ENCODE measurements at regions not wholly inside any gene's neighbourhood (a gene's known extent, or its start where the extent isn't known, plus 50 kb on each side); places are given as distances from the start of the nearest gene placed in this dataset.

DNA sequence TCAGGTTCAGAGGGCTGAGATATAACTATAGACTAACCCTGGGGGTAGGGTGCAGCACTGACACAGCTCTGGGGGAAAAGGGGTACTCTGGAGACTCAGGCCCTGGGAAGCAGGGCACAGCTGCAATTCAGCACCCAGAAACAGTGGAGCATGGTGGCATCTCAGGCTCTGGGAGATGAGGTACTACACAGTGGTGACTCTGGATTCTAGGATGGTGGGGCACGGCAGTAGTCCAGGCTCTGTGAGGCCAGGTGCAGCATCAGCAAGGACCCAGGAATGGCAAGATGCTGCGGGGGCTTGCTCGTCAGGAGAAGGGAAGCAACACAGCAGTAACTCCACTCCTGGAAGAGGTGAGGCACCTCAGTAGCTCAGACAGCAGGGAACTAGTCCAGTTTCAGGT, 271.5 kb upstream of the MOCS1 start:
- H3K9ac ChIP-seq (ENCODE audit: low read depth in 1 of 2, low read length in 2 of 2): no peak overlapping the region
- no peak overlapping the region for H3K4me3 ChIP-seq (ENCODE audit: low read depth in 1 of 3, low read length in 3 of 3)
- no peaks in the 10 kb centered on the region for H3K36me3 ChIP-seq (ENCODE audit: control insufficient read depth in 4 of 4, insufficient read depth in 3 of 4, low read depth in 1 of 4, low read length in 3 of 4)
- H3K27me3 ChIP-seq (ENCODE audit: control insufficient read depth in 4 of 4, insufficient read depth in 4 of 4, low read length in 3 of 4): no peaks in the 10 kb centered on the region
- no peak overlapping the region for H3K27ac ChIP-seq (ENCODE audit: low read depth in 1 of 2, low read length in 2 of 2)
- no peak for DNase-seq (ENCODE audit: low spot score)
- peaks cover 2 to 20% (median 3%) of the 10 kb centered on the region in 4 donors for H3K9me3 ChIP-seq (ENCODE audit: control insufficient read depth in 4 of 4, low read length in 3 of 4)
- H3K4me1 ChIP-seq (ENCODE audit: control insufficient read depth in 4 of 4, insufficient read depth in 4 of 4, low read length in 3 of 4): no peaks in the 10 kb centered on the region
- WGBS: 91% methylated on average over 3 of the region's 3 CpGs
- TF ChIP-seq HNF4G (IDR thresholded peaks at IDR 0.05) (no peak), JUND (IDR thresholded peaks at IDR 0.05) (no peak)
- TF ChIP-seq, protein P1, sequence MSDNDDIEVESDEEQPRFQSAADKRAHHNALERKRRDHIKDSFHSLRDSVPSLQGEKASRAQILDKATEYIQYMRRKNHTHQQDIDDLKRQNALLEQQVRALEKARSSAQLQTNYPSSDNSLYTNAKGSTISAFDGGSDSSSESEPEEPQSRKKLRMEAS (IDR thresholded peaks at IDR 0.05): no peak

DNA sequence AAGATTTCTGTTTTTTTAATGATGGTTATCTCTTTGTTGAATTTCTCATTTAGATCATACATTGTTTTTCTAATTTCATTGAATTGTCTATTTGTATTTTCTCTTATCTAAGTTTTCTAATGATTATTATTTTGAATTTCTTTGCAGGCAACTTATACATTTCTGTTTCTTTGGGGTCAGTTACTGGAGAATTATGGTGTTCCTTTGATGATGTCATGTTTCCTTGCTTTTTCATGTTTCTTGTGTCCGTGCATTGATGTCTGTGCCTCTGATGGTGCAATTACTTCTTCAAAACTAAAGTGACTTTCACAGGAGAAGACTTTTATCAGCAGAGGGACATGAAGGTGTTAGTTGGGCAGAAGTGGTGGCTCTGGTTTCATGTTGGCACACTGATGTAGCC, 270.7 kb upstream of the MOCS1 start:
- 89% methylated on average over 1 of the region's 1 CpG for WGBS
- H3K36me3 ChIP-seq (ENCODE audit: control insufficient read depth in 4 of 4, insufficient read depth in 3 of 4, low read depth in 1 of 4, low read length in 3 of 4): no peaks in the 10 kb centered on the region
- DNase-seq (ENCODE audit: low spot score): no peak
- H3K4me3 ChIP-seq (ENCODE audit: low read depth in 1 of 3, low read length in 3 of 3): no peak overlapping the region
- H3K27me3 ChIP-seq (ENCODE audit: control insufficient read depth in 4 of 4, insufficient read depth in 4 of 4, low read length in 3 of 4): no peaks in the 10 kb centered on the region
- TF ChIP-seq, protein P2, sequence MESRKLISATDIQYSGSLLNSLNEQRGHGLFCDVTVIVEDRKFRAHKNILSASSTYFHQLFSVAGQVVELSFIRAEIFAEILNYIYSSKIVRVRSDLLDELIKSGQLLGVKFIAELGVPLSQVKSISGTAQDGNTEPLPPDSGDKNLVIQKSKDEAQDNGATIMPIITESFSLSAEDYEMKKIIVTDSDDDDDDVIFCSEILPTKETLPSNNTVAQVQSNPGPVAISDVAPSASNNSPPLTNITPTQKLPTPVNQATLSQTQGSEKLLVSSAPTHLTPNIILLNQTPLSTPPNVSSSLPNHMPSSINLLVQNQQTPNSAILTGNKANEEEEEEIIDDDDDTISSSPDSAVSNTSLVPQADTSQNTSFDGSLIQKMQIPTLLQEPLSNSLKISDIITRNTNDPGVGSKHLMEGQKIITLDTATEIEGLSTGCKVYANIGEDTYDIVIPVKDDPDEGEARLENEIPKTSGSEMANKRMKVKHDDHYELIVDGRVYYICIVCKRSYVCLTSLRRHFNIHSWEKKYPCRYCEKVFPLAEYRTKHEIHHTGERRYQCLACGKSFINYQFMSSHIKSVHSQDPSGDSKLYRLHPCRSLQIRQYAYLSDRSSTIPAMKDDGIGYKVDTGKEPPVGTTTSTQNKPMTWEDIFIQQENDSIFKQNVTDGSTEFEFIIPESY (IDR thresholded peaks at IDR 0.05): no peak
- TF ChIP-seq RXRA (IDR thresholded peaks at IDR 0.05) (no peak), HNF4G (IDR thresholded peaks at IDR 0.05) (no peak), YY1 (IDR thresholded peaks at IDR 0.05) (no peak), HNF4A (conservative IDR thresholded peaks at IDR 0.05) (no peak), FOXA2 (IDR thresholded peaks at IDR 0.05) (no peak), EGR1 (IDR thresholded peaks at IDR 0.05; ENCODE audit: low read depth in 2 of 2) (no peak), JUND (IDR thresholded peaks at IDR 0.05) (no peak), TAF1 (conservative IDR thresholded peaks at IDR 0.05) (no peak), NR2F2 (IDR thresholded peaks at IDR 0.05) (no peak), GABPA (IDR thresholded peaks at IDR 0.05 in 1 of 2, conservative IDR thresholded peaks at IDR 0.05 in 1 of 2) (no peak)
- TF ChIP-seq, protein P3, sequence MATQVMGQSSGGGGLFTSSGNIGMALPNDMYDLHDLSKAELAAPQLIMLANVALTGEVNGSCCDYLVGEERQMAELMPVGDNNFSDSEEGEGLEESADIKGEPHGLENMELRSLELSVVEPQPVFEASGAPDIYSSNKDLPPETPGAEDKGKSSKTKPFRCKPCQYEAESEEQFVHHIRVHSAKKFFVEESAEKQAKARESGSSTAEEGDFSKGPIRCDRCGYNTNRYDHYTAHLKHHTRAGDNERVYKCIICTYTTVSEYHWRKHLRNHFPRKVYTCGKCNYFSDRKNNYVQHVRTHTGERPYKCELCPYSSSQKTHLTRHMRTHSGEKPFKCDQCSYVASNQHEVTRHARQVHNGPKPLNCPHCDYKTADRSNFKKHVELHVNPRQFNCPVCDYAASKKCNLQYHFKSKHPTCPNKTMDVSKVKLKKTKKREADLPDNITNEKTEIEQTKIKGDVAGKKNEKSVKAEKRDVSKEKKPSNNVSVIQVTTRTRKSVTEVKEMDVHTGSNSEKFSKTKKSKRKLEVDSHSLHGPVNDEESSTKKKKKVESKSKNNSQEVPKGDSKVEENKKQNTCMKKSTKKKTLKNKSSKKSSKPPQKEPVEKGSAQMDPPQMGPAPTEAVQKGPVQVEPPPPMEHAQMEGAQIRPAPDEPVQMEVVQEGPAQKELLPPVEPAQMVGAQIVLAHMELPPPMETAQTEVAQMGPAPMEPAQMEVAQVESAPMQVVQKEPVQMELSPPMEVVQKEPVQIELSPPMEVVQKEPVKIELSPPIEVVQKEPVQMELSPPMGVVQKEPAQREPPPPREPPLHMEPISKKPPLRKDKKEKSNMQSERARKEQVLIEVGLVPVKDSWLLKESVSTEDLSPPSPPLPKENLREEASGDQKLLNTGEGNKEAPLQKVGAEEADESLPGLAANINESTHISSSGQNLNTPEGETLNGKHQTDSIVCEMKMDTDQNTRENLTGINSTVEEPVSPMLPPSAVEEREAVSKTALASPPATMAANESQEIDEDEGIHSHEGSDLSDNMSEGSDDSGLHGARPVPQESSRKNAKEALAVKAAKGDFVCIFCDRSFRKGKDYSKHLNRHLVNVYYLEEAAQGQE (IDR thresholded peaks at IDR 0.05): no peak
- TF ChIP-seq, protein P1 (IDR thresholded peaks at IDR 0.05): no peak
- TF ChIP-seq, protein P4, sequence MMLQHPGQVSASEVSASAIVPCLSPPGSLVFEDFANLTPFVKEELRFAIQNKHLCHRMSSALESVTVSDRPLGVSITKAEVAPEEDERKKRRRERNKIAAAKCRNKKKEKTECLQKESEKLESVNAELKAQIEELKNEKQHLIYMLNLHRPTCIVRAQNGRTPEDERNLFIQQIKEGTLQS (IDR thresholded peaks at IDR 0.05): no peak
- TF ChIP-seq, protein P5, sequence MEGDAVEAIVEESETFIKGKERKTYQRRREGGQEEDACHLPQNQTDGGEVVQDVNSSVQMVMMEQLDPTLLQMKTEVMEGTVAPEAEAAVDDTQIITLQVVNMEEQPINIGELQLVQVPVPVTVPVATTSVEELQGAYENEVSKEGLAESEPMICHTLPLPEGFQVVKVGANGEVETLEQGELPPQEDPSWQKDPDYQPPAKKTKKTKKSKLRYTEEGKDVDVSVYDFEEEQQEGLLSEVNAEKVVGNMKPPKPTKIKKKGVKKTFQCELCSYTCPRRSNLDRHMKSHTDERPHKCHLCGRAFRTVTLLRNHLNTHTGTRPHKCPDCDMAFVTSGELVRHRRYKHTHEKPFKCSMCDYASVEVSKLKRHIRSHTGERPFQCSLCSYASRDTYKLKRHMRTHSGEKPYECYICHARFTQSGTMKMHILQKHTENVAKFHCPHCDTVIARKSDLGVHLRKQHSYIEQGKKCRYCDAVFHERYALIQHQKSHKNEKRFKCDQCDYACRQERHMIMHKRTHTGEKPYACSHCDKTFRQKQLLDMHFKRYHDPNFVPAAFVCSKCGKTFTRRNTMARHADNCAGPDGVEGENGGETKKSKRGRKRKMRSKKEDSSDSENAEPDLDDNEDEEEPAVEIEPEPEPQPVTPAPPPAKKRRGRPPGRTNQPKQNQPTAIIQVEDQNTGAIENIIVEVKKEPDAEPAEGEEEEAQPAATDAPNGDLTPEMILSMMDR (IDR thresholded peaks at IDR 0.05; ENCODE audit: low read depth, low read length, missing input control): no peak
- H3K4me1 ChIP-seq (ENCODE audit: control insufficient read depth in 4 of 4, insufficient read depth in 4 of 4, low read length in 3 of 4): no peaks in the 10 kb centered on the region
- peaks cover 2 to 20% (median 3%) of the 10 kb centered on the region in 4 donors for H3K9me3 ChIP-seq (ENCODE audit: control insufficient read depth in 4 of 4, low read length in 3 of 4)
- no peak overlapping the region for H3K27ac ChIP-seq (ENCODE audit: low read depth in 1 of 2, low read length in 2 of 2)
- no peak overlapping the region for H3K9ac ChIP-seq (ENCODE audit: low read depth in 1 of 2, low read length in 2 of 2)
